Glutamatergic neuron (in vitro differentiated cells): ENCODE measurements at regions not wholly inside any gene's neighbourhood (a gene's known extent, or its start where the extent isn't known, plus 50 kb on each side); places are given as distances from the start of the nearest gene placed in this dataset.

Experiments used
- DNase-seq: peaks from one replicate; pipeline ENCODE4 v3.0.0; 2022
- H3K27ac Mint-ChIP-seq: one replicate; pipeline ENCODE4 v1.8.0; 2020; ENCODE audit warnings: mild to moderate bottlenecking, mixed read lengths, inconsistent platforms; ENCODE audit not compliant: unreplicated experiment
- H3K27me3 Mint-ChIP-seq: one replicate; pipeline ENCODE4 v1.8.0; 2020; ENCODE audit warnings: mild to moderate bottlenecking, moderate library complexity, mixed read lengths, inconsistent platforms; ENCODE audit not compliant: unreplicated experiment
- H3K36me3 Mint-ChIP-seq: one replicate; pipeline ENCODE4 v1.8.0; 2020; ENCODE audit warnings: mild to moderate bottlenecking, mixed read lengths, inconsistent platforms; ENCODE audit not compliant: unreplicated experiment
- H3K4me1 Mint-ChIP-seq: one replicate; pipeline ENCODE4 v1.8.0; 2020; ENCODE audit warnings: mild to moderate bottlenecking, low read depth, mixed read lengths, inconsistent platforms; ENCODE audit not compliant: unreplicated experiment
- H3K4me3 Mint-ChIP-seq: one replicate; pipeline ENCODE4 v1.8.0; 2020; ENCODE audit warnings: mild to moderate bottlenecking, mixed read lengths, inconsistent platforms; ENCODE audit not compliant: unreplicated experiment
- H3K9me3 Mint-ChIP-seq: one replicate; pipeline ENCODE4 v1.8.0; 2020; ENCODE audit warnings: mild to moderate bottlenecking, moderate library complexity, mixed read lengths, inconsistent platforms; ENCODE audit not compliant: unreplicated experiment
- CTCF ChIP-seq: fragments of 200-600 bp; sonication (generic); IDR thresholded peaks from one replicate; pipeline ENCODE4 v1.5.0; 2021; ENCODE audit not compliant: partially characterized antibody, unreplicated experiment

GRCh38 chr19:28319918-28320317, 893.0 kb downstream of the UQCRFS1 start:
- no peak overlapping the region for H3K27ac Mint-ChIP-seq
- no peaks in the 10 kb centered on the region for H3K4me1 Mint-ChIP-seq
- peaks cover 3% of the 10 kb centered on the region for H3K27me3 Mint-ChIP-seq
- no peaks in the 10 kb centered on the region for H3K36me3 Mint-ChIP-seq
- no peak for TF ChIP-seq CTCF
- no peak overlapping the region for H3K4me3 Mint-ChIP-seq
- DNase-seq = no peak
- no peaks in the 10 kb centered on the region for H3K9me3 Mint-ChIP-seq

GRCh38 chr19:28319227-28319626, 893.7 kb downstream of the UQCRFS1 start:
- peaks cover 3% of the 10 kb centered on the region for H3K27me3 Mint-ChIP-seq
- no peaks in the 10 kb centered on the region for H3K36me3 Mint-ChIP-seq
- no peak overlapping the region for H3K27ac Mint-ChIP-seq
- H3K4me3 Mint-ChIP-seq = no peak overlapping the region
- TF ChIP-seq CTCF = no peak
- DNase-seq = no peak
- H3K4me1 Mint-ChIP-seq = no peaks in the 10 kb centered on the region
- H3K9me3 Mint-ChIP-seq = no peaks in the 10 kb centered on the region

GRCh38 chr19:28318469-28319179, 894.3 kb downstream of the UQCRFS1 start:
- H3K4me1 Mint-ChIP-seq = no peaks in the 10 kb centered on the region
- no peaks in the 10 kb centered on the region for H3K9me3 Mint-ChIP-seq
- H3K4me3 Mint-ChIP-seq = no peak overlapping the region
- no peak overlapping the region for H3K27ac Mint-ChIP-seq
- peaks cover 3% of the 10 kb centered on the region for H3K27me3 Mint-ChIP-seq
- no peaks in the 10 kb centered on the region for H3K36me3 Mint-ChIP-seq
- no peak for TF ChIP-seq CTCF
- no peak for DNase-seq

- TF ChIP-seq CTCF = no peak
- Mint-ChIP-seq H3K9me3 (no peaks in the 10 kb centered on the region), H3K4me1 (no peaks in the 10 kb centered on the region), H3K27me3 (peaks cover 3% of the 10 kb centered on the region), H3K4me3 (no peak overlapping the region), H3K27ac (no peak overlapping the region), H3K36me3 (no peaks in the 10 kb centered on the region)
- DNase-seq = no peak
These were observed 896.5 kb downstream of the UQCRFS1 start for GRCh38 chr19:28316464-28316863.

- Mint-ChIP-seq H3K27ac (no peak overlapping the region), H3K4me3 (no peak overlapping the region), H3K36me3 (no peaks in the 10 kb centered on the region)
These were observed 898.2 kb downstream of the UQCRFS1 start for GRCh38 chr19:28314756-28315155.

More at GRCh38 chr19:28314756-28315155, 898.2 kb downstream of the UQCRFS1 start:
- Mint-ChIP-seq H3K9me3 (no peaks in the 10 kb centered on the region), H3K27me3 (peaks cover 3% of the 10 kb centered on the region), H3K4me1 (no peaks in the 10 kb centered on the region)
- no peak for TF ChIP-seq CTCF
- no peak for DNase-seq
